Middle frontal gyrus (tissue), 1 donor: ENCODE measurements at regions not wholly inside any gene's neighbourhood (a gene's known extent, or its start where the extent isn't known, plus 50 kb on each side); places are given as distances from the start of the nearest gene placed in this dataset.

ENCODE experiments used
- DNase-seq: peaks from one replicate; pipeline ENCODE4 v3.0.0-alpha.2; 2015; ENCODE audit warnings: low spot score; ENCODE audit errors: extremely low spot score

DNA sequence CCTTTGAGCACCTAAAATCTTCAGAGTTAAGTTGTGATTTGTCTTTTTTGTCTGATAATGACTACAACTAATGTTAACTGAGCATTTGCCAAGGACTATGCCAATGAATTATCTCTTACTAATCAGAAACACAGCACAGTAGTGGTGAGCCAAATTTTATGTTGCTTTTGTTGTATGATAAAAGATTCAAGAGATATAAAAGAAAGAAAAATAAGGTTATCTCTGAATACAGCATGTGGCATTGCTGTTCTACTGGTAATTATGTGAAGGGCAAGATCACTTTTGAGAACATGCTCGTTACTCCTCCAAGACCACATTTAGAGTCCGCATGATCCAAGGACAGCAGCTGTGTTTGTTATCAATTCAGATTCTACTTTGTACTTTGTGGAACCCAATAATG lies 133.4 kb upstream of the MYLIP start:
- no peak for DNase-seq

DNA sequence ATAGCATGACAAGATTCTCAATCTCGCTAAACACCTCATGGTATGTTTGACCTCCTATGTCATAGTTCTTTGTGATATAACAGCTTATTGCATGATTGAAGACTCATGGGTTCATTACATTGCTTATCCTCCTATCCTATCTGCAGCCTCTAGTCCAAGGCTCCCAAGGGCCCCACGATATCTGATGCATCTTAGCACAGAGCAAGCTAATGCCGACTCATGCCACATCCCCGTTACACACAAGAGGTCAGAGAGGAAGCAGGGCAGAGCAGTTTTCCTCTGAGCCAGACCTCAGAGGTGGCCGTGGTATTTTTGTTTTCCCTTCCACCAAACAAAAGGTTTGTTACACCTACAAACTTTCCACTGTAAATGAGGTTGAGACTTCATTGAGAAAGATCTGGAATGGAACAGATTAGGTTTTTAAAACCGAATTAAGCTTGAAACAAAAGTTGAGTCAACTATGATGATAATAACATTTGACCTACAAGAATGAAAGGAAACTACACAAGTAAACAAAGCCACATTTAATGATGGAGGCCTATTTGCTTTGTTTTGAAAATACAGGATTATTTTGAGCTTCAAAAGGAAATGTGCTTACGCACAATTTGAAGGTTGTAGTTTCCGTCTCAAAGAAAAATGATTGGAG lies 133.9 kb upstream of the MYLIP start:
- DNase-seq = no peak

DNA sequence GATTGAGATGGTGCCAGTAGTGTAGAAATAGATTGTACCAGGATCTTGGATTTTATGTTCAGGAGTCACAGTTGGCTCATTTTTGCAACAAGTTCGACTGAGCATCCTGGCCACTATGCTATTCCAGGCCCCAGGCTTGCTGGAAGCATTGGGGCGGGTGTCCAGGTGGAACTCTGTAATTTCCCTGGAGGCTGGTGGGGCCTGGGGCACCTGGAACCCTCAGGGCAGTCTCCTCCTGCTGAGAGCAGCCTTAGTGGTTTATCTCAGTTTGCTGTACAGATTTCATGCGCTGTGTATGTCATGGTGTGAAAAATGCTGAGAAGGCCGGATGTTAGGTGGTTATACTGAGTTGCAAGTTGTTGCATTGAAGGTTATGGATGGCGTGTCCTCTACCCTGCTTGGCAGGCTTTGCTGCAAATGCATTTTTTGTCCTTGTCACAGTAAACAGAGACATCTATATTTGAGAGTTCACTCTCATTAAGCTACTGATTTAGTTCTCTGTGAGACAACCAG lies 135.1 kb upstream of the MYLIP start:
- DNase-seq = no peak

DNA sequence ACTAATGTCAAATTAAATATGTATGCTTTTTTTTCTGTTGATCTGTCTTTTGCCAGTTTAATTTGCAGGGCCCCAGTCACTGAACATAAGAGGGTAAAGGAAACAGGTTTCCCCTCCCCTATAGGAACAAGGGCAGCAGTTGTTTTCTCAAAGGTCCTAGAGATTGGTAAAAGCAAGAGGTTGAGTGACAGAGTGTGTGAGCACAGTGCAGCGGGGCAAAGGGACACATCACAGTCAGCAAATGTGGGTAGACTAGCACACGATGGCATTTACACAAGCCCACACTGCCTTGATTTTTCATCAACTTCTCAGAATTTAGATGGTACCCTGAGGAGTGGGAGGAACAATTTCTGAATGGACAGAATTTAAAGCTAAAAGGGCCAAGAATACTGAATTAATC lies 138.7 kb upstream of the MYLIP start:
- no peak for DNase-seq

DNA sequence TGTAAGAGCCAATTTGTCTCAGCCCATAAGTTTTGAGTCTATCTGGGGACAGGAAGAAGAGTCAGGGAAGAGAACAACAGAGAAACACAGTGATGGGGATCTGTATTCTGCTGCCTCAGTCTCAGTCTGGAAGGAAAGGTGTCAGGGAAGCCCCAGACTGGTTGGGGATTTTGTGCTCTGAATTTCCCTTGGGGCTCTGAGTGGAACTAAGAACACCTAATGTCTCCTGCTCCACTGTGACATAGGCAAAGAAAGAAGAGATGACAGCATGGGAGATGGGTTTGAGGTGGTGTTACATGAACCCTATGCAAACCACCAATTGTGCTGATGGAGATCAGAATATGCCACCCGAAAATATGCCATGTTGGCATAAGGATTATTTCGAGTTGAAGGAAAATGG lies 139.5 kb upstream of the MYLIP start:
- DNase-seq = no peak

DNA sequence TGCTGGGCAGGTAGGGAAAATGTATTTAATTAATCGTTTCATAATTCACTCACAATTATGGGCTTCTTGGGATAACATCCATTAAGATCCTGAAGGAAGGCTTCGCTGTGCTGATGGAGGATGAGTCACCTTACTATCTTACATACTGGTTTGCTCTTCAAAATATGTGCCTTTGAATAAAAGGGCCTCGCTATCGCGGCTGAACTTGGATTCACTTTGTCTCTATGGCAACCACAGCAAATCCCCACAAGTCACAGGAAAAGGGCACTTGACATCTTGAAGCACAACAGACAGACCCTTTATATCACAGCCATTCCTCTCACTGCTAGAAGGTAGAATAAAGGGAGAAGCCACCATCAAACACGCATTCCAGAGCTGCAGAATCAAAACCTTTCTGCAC lies 141.3 kb upstream of the MYLIP start:
- DNase-seq = no peak

DNA sequence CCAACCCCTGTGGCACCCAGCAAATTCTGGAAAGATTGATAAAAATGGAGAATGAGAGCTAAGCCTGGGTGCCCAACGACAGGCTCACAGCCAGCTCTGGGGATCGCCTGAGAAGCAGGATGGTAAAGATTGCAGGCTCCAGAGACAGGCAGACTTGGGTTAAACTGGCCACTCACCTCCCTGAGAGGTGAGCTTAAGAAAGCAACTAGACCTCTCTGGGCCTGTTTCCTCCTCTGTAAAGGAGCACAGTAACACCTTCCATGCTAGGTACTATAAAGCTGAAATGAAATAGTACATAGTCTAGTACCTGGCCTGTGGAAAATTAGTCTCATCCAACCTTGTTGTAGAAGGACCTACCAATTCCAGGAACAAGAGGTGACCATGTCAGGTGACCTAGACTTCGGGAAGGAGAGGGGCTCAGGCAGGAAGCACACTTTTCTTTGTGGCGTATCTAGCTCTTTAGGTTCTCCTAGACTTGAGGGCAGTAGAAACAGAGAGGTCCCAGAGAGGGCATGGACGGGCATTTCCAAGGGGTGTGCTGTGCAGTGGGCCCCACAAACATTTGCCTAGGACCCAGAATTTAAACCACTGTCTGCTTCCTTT lies 142.8 kb upstream of the MYLIP start:
- DNase-seq = no peak

DNA sequence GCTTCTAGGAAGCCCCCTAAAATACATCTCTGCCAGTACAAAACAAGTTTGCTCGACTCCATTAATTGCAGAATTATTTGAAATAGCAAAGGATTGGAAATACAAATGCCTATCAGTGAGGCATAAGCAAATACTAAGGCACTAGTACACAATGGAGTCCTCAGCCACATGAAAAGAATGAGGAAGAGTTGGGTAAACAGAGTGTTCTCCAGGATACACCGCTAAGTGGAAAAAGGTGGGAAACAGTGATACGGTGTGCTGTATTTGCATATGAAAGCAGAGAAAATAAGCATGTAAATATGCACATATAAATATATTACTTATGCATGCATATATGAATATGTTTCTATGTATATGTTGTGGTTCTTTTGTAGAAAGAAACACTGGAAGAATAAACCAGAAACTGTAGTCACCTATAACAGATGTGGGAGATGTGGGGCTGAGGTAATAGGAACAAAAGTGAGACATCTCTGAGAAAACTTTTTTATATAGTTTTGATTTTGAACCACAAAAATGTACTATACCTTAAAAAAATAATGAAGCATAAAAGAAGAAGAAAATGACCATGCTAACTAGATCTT lies 143.4 kb upstream of the MYLIP start:
- no peak for DNase-seq

DNA sequence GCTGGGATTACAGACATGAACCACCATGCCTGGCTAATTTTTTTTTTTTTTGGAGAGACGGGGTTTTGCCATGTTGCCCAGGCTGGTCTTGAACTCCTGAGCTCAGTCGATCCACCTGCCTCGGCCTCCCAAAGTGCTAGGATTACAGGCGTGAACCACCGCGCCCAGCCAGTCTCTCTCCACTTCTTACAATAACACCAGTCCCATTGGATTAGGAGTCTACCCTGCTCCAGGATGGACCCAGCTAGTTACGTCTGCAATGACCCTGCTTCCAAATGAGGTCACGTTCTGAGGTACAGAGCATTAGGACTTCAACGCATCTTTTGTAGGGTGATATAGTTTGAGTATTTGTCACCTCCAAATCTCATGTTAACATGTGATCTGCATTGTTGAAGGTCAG lies 146.9 kb upstream of the MYLIP start:
- no peak for DNase-seq

DNA sequence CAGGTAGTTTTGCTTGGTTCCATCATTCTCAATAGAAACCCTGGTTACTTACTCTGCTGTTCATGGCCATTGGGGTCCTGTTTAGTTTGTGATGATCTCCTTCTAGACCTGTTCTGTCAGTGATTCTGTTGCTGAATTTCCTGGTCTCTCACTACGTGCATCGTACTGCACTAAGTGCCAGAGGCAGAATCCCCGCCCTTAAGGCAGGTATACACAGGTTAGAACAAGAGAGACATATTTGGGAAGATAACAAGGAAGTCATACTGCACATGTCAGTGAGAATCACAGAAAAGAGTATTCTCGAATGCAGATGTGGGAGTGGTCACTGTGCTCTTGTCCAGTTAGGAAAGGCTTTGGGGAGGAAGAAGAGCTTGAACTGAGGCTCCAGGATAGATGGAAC lies 148.1 kb upstream of the MYLIP start:
- no peak for DNase-seq

DNA sequence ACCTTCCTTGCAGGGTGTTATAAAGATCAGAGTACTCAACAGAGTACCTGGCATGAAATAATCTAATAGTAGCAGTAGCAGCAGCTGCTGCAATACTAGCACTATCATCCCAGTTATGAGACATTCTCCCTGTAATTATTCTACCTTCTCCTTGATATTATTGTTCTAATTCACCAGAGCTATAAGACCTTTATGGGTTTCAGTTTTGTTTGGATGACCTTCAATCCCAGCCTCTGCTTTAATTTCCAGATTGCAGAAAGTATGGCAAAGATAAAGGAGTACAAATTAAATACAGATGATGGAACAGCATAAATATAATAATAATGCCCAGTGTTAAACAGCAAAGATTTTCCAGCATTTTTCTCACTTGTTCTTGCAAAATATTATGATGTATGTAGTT lies 150.5 kb upstream of the MYLIP start:
- no peak for DNase-seq

DNA sequence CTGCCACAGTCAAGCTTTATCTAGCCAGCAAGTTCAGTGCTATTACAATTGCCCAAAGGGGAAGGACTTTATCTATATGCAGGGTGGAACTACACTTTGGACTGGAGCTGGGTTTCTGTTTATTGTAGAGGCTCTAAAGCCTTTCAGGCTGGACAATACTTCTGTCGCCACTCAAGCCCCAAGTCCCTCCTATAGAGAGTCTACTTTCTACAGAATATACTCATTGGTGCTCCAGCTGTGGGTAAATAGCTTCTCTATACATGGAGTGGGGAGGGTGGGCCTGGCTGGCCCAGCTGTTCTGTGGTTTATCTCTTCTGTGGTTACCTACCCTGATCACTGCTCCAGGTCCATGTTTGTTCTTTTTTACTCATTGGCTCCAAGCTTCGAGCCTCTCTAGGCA lies 151.8 kb upstream of the MYLIP start:
- no peak for DNase-seq

DNA sequence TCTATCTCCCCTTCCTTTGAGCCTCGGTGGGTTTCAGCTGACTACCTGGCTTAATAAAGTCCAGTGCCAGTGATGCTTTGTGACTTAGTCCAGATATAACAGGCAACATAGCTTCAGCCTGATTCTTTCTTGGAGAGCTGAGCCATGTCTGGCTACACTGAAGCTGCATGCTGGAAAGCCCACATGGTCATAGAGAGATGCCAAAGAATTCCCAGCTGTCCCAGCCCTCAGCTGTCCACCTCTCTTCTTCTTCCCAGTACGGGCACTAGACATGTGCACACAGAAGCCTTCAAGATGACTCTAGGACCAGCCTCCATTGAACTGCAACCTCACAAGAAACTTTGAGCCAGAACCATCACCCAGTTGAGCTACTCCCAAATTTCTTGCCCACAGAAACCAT lies 154.1 kb upstream of the MYLIP start:
- DNase-seq = no peak

DNA sequence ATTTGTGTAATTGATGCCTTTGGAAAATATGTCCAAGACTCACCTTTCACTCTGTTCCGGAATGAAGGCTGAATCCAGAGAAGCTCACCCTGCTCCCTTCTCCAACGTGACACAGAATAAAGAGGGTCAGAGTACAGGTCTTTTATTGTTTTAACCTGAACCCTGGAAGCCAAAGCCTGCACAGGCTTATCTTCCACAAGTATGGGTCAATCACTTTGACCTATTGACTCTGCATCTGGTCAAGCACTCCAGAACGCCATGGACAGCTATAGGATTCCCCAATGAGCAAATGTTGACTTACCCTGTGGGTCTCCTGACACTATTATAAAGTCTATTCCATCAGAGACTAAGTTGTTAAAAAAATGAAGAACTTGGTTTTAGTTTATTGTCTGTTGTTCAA lies 158.4 kb upstream of the MYLIP start:
- DNase-seq = no peak

DNA sequence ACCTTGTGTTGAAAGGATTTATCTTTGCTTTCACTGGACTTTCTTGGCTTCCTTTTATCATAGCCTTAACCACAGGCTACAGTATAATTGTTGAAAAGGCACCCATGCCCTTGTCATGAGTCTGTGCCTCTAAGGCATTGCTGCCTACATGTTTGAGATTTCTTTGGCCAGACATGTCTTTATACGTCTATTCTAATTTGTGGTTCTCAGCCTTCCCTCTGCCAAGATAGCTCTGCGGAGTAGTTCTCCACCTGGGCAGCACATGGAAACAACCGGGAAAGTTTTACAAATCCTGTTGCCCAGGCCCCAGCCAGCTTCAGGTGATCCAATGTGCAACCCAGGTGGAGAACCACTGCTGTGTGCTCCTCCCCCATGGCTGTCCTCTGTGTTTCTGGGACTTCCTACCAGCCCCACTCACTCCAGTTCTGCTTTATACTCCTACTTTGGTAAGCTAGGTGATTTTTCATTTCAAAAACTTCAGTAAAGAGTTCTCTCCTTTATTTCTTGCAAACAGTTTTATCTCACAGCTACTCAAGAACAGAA lies 159.6 kb upstream of the MYLIP start:
- DNase-seq = no peak

DNA sequence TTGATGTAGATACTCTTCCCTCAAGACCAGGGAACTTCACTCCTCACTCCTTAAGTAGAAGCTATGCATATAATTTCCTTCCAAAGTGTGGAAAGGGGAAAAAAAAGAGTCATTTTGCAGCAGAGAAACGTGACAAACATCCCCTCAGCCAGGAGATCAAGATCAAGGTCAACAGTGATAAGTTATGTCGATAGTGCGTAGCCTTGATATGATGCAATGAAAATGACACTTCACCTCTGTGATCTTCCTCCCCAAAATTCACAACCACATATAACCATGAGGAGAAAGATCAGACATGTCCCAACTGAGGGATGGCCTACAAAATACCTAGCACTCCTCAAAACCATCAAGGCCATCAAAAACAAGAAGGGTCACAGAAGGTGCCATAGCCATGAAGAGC lies 160.4 kb upstream of the MYLIP start:
- no peak for DNase-seq

DNA sequence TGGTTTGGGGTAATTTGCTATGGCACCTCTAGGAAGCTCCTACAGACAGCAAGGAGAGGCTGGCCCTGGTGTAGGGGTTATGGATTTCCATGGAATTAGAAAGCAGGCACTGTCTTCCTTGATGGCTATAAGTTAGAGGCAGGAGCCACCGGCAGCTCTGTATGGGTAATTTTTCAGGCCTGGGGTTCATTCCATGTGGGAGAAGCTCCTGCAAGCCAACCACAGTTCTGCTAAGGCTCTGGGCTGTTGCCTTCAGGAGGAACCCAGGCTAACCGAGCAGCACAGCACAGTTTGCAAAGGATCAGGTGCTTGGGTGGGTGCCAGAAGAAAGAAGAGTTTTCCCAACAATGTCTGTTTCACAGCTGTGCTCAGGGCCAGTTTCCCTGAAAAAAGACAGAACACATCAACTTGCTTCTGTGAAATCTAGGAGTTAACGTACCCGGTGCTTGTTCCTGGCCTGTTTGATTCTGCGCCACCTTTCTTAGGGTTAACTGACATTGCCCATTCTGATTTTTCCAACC lies 162.8 kb upstream of the MYLIP start:
- DNase-seq = no peak

DNA sequence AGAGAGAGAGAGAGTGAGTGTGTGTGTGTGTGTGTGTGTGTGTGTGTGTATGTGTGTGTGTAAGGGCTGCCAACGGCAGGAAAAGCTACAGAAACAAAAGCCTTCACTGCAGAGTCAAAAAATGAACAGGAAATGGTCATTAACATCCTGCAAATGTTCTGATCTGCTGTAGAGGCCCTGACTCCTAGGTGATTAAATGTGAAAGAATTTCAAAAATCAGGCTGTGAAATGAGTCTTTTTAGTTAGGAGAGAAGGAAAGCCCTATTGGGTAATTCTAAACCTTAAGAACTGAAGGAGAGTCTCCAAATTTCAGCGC lies 166.5 kb upstream of the MYLIP start:
- no peak for DNase-seq

DNA sequence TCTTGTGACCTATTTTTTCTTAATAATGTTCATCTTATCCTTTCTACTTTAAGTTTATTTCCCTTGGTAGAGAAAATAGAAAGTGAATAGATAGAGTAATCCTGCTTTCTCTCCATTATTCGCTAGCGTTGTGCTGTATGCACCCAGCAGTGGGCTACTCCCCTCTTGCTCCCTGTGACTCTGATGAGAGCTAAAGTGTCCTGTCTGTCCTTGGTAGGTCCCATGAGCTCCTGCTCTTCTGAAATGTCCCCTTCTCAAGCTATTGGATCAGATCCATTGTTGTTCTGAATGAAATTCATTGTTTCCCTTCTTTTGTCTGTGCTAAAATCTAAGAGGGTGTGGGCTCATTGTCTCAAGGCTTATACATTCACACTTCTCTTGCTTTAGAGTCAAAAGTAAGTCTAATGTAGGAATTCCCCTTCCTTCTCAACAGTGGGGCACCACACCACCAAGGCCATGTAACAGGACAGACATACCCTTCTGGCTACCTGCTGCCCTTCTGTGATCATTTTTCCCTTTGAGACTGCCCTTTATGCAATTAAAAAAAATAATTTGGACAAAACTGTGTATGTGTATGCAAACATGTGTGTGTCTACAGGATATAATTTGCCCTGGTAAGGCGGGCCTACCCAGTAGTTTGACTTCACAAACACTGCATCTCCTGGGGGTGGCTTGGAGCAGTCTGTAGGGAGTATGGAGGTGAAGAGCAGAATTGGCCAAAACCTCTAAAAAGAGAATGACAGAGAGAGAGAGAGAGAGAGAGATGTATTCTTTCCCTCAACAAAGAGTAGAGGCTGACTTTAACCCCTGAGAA lies 167.0 kb upstream of the MYLIP start:
- no peak for DNase-seq

DNA sequence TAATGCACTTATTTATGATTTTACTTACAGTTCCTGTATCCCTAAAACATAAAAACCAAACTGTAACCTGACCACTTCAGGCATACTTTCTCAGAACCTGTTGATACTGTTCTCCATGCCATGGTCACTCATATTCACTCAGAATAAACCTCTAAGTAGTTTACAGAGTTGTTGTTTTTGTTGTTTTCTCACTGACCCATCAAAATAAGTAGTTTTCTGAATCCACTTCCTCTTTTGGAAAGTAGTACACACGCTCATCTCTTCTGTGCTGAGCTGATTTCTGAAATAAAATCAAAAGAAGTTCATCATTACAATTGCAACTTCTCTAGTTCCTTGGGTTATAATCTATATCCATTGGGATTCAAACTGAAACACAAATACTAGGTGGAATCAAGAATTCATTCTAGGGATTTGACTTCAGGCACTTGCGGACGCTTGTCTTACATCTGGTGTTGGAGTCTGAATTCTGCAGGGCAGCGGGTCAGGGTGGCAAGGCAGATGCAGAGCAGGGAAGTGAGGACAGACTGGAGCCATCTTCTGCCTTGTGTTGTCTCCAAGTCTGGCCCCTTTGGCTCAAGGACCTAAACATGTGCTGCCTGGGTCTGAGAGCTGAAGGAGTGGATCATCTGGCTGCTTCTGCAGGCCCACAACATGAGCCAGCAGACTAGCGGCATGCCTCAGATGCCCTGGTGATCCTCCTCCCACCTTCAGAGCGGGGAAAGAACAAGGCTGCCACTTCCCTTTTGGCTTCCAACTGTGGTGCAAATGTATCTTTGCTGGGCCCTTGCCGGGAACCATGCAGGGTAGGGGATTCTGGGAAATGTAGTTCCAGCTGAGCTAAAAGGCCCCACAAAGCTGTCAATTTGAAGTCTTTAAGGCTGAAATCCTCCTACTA lies 167.9 kb upstream of the MYLIP start:
- DNase-seq = no peak

DNA sequence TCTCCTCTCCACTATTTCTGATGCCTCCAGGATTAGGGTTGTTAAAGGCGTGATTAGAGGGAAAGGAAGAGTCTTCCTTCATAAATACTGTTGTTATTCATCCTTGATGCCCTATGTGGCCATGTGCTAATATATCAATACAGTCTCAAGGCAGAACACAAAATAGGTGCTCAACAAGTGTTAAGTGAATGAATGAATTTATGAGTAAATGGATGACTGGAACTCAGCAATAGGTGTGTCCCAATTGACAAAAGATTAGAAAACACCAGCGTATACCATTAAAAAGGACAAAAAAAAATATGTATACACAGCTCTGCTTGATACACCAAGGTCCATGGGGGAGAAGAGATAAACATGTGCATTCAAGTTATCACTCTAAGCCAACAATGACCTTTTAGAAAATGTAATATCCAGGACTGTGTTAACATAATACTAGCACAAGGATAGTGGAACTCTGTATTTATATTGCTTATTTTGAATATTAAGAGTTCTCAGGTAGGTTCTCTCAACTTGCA lies 171.2 kb upstream of the MYLIP start:
- no peak for DNase-seq
